PFSK-1 (cell line): ENCODE measurements at regions not wholly inside any gene's neighbourhood (a gene's known extent, or its start where the extent isn't known, plus 50 kb on each side); places are given as distances from the start of the nearest gene placed in this dataset.

Source experiments
- FOXP2 ChIP-seq: optimal IDR thresholded peaks from 2 replicates; pipeline ENCODE3; 2011; ENCODE audit warnings: borderline replicate concordance, control low read depth, inconsistent platforms; ENCODE audit not compliant: insufficient read depth; ENCODE audit errors: extremely low read length, extremely low read depth
- POLR2AphosphoS5 ChIP-seq: IDR thresholded peaks from 2 replicates; pipeline ENCODE4 v1.6.1; 2012; ENCODE audit warnings: low read depth, mild to moderate bottlenecking, control low read depth, low read length, moderate library complexity
- REST ChIP-seq, 2 experiments: IDR thresholded peaks; 2 replicates each; pipeline versions ENCODE4 v1.6.1 to v1.8.0; 2011 to 2012; ENCODE audit warnings: low read depth in 2 of 2, low read length in 2 of 2, control low read depth in 1 of 2, inconsistent platforms in 1 of 2, mild to moderate bottlenecking in 1 of 2, moderate library complexity in 1 of 2; ENCODE audit not compliant: insufficient read depth in 1 of 2
- SIN3A ChIP-seq: IDR thresholded peaks from 2 replicates; pipeline ENCODE4 v1.6.1; 2012; ENCODE audit warnings: mild to moderate bottlenecking, low read length, moderate library complexity, borderline replicate concordance; ENCODE audit not compliant: insufficient read depth
- TAF1 ChIP-seq: IDR thresholded peaks from 2 replicates; pipeline ENCODE4 v1.6.1; 2012; ENCODE audit warnings: low read length, control low read depth, borderline replicate concordance; ENCODE audit not compliant: insufficient read depth

DNA sequence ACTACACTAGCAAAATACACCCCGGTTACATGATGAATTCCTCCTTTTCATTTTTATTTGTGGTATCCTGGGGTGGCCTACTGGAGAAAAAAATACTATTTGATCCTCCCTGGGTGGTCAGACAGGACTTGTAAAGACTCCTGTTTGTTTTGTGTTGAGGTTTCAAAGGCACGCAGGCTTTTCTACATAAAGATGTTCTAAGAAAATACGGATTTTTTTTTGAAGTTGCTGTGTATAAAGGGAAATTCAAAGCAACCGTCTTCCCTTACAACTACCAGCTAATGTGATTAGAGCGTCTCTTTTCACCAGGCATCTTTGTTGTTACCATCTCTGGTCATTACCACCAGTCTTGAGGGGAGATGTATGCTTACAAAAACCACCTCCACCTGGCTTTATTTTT lies 187.1 kb downstream of the SOX4 start:
- TF ChIP-seq REST (IDR thresholded peaks at IDR 0.05; ENCODE audit: insufficient read depth in 1 of 2, low read depth in 2 of 2, low read length in 2 of 2) (no peak), FOXP2 (no peak), TAF1 (no peak), POLR2AphosphoS5 (no peak), SIN3A (no peak)

DNA sequence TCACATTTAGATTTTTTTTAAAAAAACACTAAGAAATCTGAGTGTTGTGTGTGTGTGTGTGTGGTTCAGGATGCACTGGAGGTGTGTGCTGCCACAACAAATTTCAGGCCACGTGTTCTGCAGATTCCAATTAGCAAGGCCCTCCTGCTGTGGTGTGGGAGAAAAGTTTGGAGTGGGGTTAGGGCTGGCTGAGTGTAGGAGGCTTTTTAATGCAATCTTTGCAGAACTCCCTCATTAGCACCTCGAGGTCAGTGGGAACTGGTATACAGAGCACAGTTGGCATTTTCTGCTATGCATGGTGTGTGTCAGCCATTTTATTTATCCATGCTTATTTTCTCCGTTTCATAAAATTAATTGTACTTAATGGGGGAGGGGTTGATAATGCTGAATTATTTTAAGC lies 187.6 kb downstream of the SOX4 start:
- TF ChIP-seq POLR2AphosphoS5 (no peak), SIN3A (no peak), FOXP2 (no peak), REST (IDR thresholded peaks at IDR 0.05; ENCODE audit: insufficient read depth in 1 of 2, low read depth in 2 of 2, low read length in 2 of 2) (no peak), TAF1 (no peak)

DNA sequence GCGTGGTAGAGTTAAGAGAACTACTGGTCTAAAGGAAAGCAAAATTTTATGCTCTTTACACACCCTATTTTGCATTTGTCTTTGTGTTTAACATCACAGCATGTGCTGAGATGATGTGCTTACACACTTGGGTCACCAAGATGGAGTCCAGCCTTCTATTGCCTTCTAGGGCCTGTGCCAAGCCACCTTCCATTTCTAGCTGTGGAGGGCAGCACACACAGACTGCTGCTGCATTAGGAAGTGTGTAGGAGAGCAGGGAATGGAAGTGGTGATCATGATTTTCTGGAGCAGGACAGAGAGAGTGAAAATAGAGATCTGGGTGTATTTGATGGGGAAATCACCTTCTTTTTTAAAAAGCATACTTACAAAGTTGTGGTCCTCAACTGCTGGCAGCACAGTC lies 191.6 kb downstream of the SOX4 start:
- no peak for TF ChIP-seq TAF1
- TF ChIP-seq REST (IDR thresholded peaks at IDR 0.05; ENCODE audit: insufficient read depth in 1 of 2, low read depth in 2 of 2, low read length in 2 of 2): no peak
- no peak for TF ChIP-seq FOXP2
- no peak for TF ChIP-seq SIN3A
- no peak for TF ChIP-seq POLR2AphosphoS5

- TF ChIP-seq SIN3A (no peak), POLR2AphosphoS5 (no peak), TAF1 (no peak), FOXP2 (no peak)
Measured at GRCh38 chr6:21791056-21791455, 197.5 kb downstream of the SOX4 start.

DNA sequence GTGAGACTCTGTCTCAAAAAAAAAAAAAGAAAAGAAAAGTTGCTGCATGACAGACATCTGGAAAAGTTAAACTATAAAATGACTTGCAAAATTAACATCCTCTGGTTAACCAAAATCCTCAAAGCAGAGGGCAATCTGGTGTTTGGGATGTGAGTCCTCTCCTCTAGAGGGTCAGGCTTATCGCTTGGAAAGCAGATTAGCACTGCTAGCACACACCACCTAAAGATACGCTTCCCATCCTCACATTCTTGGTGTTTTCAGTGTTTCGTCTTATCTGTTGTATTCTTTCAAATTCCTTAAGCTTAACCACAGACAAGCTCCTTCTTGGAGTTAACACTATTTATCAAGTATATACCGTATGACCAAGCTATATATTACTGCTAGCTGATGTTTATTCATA lies 198.0 kb downstream of the SOX4 start:
- TF ChIP-seq TAF1 (no peak), REST (IDR thresholded peaks at IDR 0.05; ENCODE audit: insufficient read depth in 1 of 2, low read depth in 2 of 2, low read length in 2 of 2) (no peak), SIN3A (no peak), POLR2AphosphoS5 (no peak), FOXP2 (no peak)

DNA sequence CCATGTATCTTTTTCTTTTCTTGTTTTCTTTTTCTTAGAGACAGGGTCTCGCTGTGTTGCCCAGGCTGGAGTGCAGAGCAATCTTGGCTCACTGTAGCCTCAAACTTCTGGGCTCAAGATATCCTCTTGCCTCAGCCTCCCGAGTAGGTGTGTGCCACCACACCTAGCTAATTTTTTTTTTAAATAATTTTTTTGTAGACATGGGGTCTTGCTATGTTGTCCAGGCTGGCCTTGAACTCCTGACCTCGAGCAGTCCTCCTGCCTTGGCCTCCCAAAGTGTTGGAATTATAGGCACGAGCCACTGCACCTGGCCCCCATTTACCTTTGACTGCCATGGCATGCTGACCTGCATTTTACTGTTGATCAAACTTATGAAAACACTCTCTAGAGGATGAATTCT lies 198.6 kb downstream of the SOX4 start:
- no peak for TF ChIP-seq FOXP2
- TF ChIP-seq SIN3A: no peak
- no peak for TF ChIP-seq POLR2AphosphoS5
